B cell (primary cell): ENCODE measurements at regions not wholly inside any gene's neighbourhood (a gene's known extent, or its start where the extent isn't known, plus 50 kb on each side); places are given as distances from the start of the nearest gene placed in this dataset.

Experiments used
- ATAC-seq: fragments of 200-7000 bp; cut with Tn5 transposase; one replicate; pipeline ENCODE4 v1.10.0; 2021; ENCODE audit warnings: low read depth, mild to moderate bottlenecking, moderate number of reproducible peaks, moderate library complexity
- CTCF ChIA-PET: fragments of 350-600 bp; sonication (Branson Sonifier 250); formaldehyde crosslinking; loops from one replicate; lab custom pipeline; 2021; ENCODE audit warnings: antibody characterized with exemption, inconsistent platforms; lab: Charles Lee
- POLR2A ChIA-PET: fragments of 350-600 bp; sonication (Branson Sonifier 250); formaldehyde crosslinking; loops from one replicate; lab custom pipeline; 2021; ENCODE audit warnings: antibody characterized with exemption; lab: Charles Lee
- DNase-seq: peaks from one replicate; pipeline ENCODE4 v3.0.0; 2013
- H2AFZ ChIP-seq: 2 replicates; pipeline ENCODE4 v1.6.1; 2012; ENCODE audit warnings: mild to moderate bottlenecking, low read depth, low read length; ENCODE audit not compliant: insufficient read depth, poor library complexity, severe bottlenecking
- H3K27ac ChIP-seq, 2 donors: 1 replicate in 1 of 2; 2 replicates in 1 of 2; pipeline ENCODE4 v1.5.1; 2012 to 2013; ENCODE audit warnings: low read length in 2 of 2, mild to moderate bottlenecking in 2 of 2, moderate library complexity in 1 of 2
- H3K27me3 ChIP-seq, 4 experiments: fragments of 200-600 bp in 1 of 4; sonication (generic) in 1 of 4; replicated peaks in 1 of 4; 1 replicate in 2 of 4; 2 replicates in 2 of 4; pipeline versions ENCODE4 v1.6.1 to v1.7.0; 2013 to 2016; ENCODE audit warnings: low read length in 3 of 4, mild to moderate bottlenecking in 2 of 4, mixed read lengths in 1 of 4, moderate library complexity in 1 of 4; ENCODE audit not compliant: insufficient read depth in 4 of 4, control insufficient read depth in 3 of 4; ENCODE audit errors: control extremely low read depth in 1 of 4
- H3K36me3 ChIP-seq, 2 experiments: replicated peaks in 1 of 2; 1 replicate in 1 of 2; 2 replicates in 1 of 2; pipeline versions ENCODE4 v1.6.1 to v1.7.1; 2013; ENCODE audit warnings: low read length in 1 of 2; ENCODE audit not compliant: insufficient read depth in 2 of 2, control insufficient read depth in 1 of 2; ENCODE audit errors: control extremely low read depth in 1 of 2, extremely low read depth in 1 of 2
- H3K4me1 ChIP-seq, 2 donors: fragments of 200-600 bp in 1 of 2; sonication (generic) in 1 of 2; 1 replicate in 1 of 2; 2 replicates in 1 of 2; pipeline versions ENCODE4 v1.5.1 to v1.6.1; 2013 to 2017; ENCODE audit warnings: low read length in 2 of 2; ENCODE audit not compliant: control insufficient read depth in 2 of 2, insufficient read depth in 2 of 2
- H3K4me2 ChIP-seq: replicated peaks from 2 replicates; pipeline ENCODE3; 2012; ENCODE audit warnings: mild to moderate bottlenecking, low read depth, low read length; ENCODE audit not compliant: poor library complexity, severe bottlenecking
- H3K4me3 ChIP-seq, 5 experiments: fragments of 200-600 bp in 1 of 5; sonication (generic) in 1 of 5; 1 replicate in 3 of 5; 2 replicates in 2 of 5; pipeline versions ENCODE4 v1.5.1 to v1.7.0; 2011 to 2016; ENCODE audit warnings: low read length in 4 of 5, mild to moderate bottlenecking in 4 of 5, low read depth in 2 of 5, control low read depth in 1 of 5, moderate library complexity in 1 of 5; ENCODE audit not compliant: insufficient read depth in 1 of 5; ENCODE audit errors: control extremely low read depth in 1 of 5, extremely low read depth in 1 of 5
- H3K79me2 ChIP-seq: fragments of 200-600 bp; sonication (generic); one replicate; pipeline ENCODE4 v1.6.0; 2016; ENCODE audit warnings: low read length; ENCODE audit not compliant: control insufficient read depth, insufficient read depth
- H3K9ac ChIP-seq: fragments of 200-600 bp; sonication (generic); 2 replicates; pipeline ENCODE4 v1.6.1; 2017; ENCODE audit warnings: mild to moderate bottlenecking, low read length, moderate library complexity
- H3K9me3 ChIP-seq, 3 donors: one replicate each; pipeline versions ENCODE4 v1.6.1 to v1.7.1; 2013; ENCODE audit warnings: low read length in 2 of 3; ENCODE audit not compliant: control insufficient read depth in 2 of 3, insufficient read depth in 1 of 3; ENCODE audit errors: control extremely low read depth in 1 of 3
- H4K20me1 ChIP-seq: 2 replicates; pipeline ENCODE4 v1.6.0; 2012; ENCODE audit warnings: mild to moderate bottlenecking, low read length; ENCODE audit not compliant: insufficient read depth, control insufficient read depth, poor library complexity, severe bottlenecking
- H3K27ac Mint-ChIP-seq: one replicate; pipeline ENCODE4 v1.8.0; 2021; ENCODE audit warnings: mixed read lengths
- H3K27me3 Mint-ChIP-seq: one replicate; pipeline ENCODE4 v1.8.0; 2021; ENCODE audit warnings: mixed read lengths
- H3K4me1 Mint-ChIP-seq: one replicate; pipeline ENCODE4 v1.8.0; 2021; ENCODE audit warnings: mixed read lengths
- H3K4me3 Mint-ChIP-seq: one replicate; pipeline ENCODE4 v1.8.0; 2021; ENCODE audit warnings: mixed read lengths
- H3K9me3 Mint-ChIP-seq: one replicate; pipeline ENCODE4 v1.8.0; 2022; ENCODE audit warnings: mixed read lengths; ENCODE audit not compliant: insufficient read depth
- CTCF ChIP-seq: fragments of 200-600 bp; IDR thresholded peaks from one replicate; pipeline ENCODE4 v1.8.0; 2022; ENCODE audit warnings: antibody characterized with exemption, mild to moderate bottlenecking
- EZH2 ChIP-seq: IDR thresholded peaks from 2 replicates; pipeline ENCODE4 v1.6.1; 2012; ENCODE audit warnings: borderline replicate concordance, low read depth, mild to moderate bottlenecking, moderate library complexity, low read length; ENCODE audit not compliant: insufficient read depth, poor library complexity, severe bottlenecking
- WGBS: methylation state at CpG from one replicate; pipeline ENCODE4 v1.1.5; 2013; ENCODE audit warnings: missing lambda C conversion rate; ENCODE audit not compliant: insufficient coverage; 5-methylcytosine and 5-hydroxymethylcytosine counted together
- intact Hi-C: fragments of 100-400 bp; cut with micrococcal nuclease; formaldehyde crosslinking; loops from one replicate; pipeline ENCODE4 v1.10.0; 2022

DNA sequence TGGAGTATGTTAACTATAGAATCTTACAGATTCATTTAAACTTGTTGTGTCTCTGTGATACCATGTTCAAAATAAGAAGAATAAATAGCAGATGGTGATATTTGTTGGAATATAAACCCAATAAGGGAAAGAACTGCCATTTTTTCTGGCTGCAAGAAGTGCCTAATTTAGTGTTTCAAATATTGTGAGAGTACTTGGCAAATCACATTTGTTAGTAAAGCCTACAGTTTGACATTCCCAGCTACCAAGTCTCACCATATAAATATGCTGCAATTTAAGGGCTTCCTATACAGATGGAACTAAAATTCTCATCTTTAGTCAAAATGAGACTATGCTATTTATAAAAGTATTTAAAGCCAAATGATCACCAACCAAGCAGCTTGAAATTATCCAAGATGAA, 96.0 kb upstream of the WDFY3 start:
- H3K9me3 ChIP-seq = no peaks in the 10 kb centered on the region
- H3K4me2 ChIP-seq = no peak overlapping the region
- intact Hi-C loops = no loop called here
- peaks cover 0 to 5% (median 3%) of the 10 kb centered on the region in 4 experiments for H3K27me3 ChIP-seq
- Mint-ChIP-seq H3K9me3 (no peaks in the 10 kb centered on the region), H3K4me3 (no peak overlapping the region), H3K27ac (no peak overlapping the region), H3K4me1 (no peaks in the 10 kb centered on the region), H3K27me3 (peaks cover 37% of the 10 kb centered on the region)
- no peak overlapping the region for H3K9ac ChIP-seq
- ChIA-PET CTCF (no interaction called here), POLR2A (no interaction called here)
- H3K4me1 ChIP-seq = no peaks in the 10 kb centered on the region
- no peak for DNase-seq
- no peaks in the 10 kb centered on the region for H4K20me1 ChIP-seq
- ATAC-seq = no peak
- TF ChIP-seq CTCF (no peak), EZH2 (no peak)
- no peak overlapping the region for H2AFZ ChIP-seq
- H3K4me3 ChIP-seq = no peak overlapping the region
- H3K36me3 ChIP-seq = no peaks in the 10 kb centered on the region
- H3K79me2 ChIP-seq = no peaks in the 10 kb centered on the region
- H3K27ac ChIP-seq = no peak overlapping the region

DNA sequence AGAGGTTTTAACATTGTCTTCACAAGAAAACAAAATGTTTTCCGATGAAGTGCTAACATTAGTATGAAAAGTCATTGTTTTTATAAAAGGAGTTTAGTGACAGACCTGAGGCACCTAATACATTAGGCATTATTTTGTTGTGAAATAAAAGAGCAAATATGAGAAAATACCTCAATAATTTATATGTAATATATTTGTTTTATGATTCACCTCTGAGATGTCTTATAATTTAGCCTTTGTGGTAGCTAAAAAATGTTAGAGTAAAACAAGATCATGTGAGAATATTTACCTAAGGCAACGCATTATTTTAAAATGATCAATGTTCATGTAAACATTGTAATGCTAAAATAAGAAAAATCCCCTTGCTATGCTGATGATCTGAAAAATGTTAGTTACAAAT, 100.9 kb upstream of the WDFY3 start:
- H3K27me3 ChIP-seq = peaks cover 0 to 5% (median 0%) of the 10 kb centered on the region in 4 experiments
- H3K36me3 ChIP-seq = no peaks in the 10 kb centered on the region
- DNase-seq (no peak), ATAC-seq (no peak)
- no peak overlapping the region for H3K4me3 ChIP-seq
- H2AFZ ChIP-seq = no peak overlapping the region
- H4K20me1 ChIP-seq = no peaks in the 10 kb centered on the region
- TF ChIP-seq EZH2 (no peak), CTCF (no peak)
- H3K79me2 ChIP-seq = no peaks in the 10 kb centered on the region
- WGBS = no CpG with 5 or more reads among the region's 2 CpGs
- CTCF ChIA-PET = interaction anchor here (1.4 kb wide), 1 partner anchor 18 kb away, joined by 5 read pairs; no protein-coding TSS in a partner anchor
- no peaks in the 10 kb centered on the region for H3K9me3 Mint-ChIP-seq
- H3K27me3 Mint-ChIP-seq = peaks cover 37% of the 10 kb centered on the region
- intact Hi-C loops = no loop called here
- H3K27ac Mint-ChIP-seq = no peak overlapping the region
- no peaks in the 10 kb centered on the region for H3K4me1 Mint-ChIP-seq
- POLR2A ChIA-PET = no interaction called here
- no peak overlapping the region for H3K9ac ChIP-seq
- no peaks in the 10 kb centered on the region for H3K9me3 ChIP-seq
- H3K4me2 ChIP-seq = no peak overlapping the region
- H3K4me1 ChIP-seq = no peaks in the 10 kb centered on the region
- no peak overlapping the region for H3K27ac ChIP-seq
- no peak overlapping the region for H3K4me3 Mint-ChIP-seq
